B cell (primary cell): ENCODE measurements at regions not wholly inside any gene's neighbourhood (a gene's known extent, or its start where the extent isn't known, plus 50 kb on each side); places are given as distances from the start of the nearest gene placed in this dataset.
"Not testable (repeated sequence)": the region's sequence is repeated elsewhere in the genome, so short reads cannot be mapped to it uniquely, and the experiment has no call there.

ENCODE experiments used
- EZH2 ChIP-seq: IDR thresholded peaks from 2 replicates; pipeline ENCODE4 v1.6.1; 2012; ENCODE audit warnings: borderline replicate concordance, low read depth, mild to moderate bottlenecking, moderate library complexity, low read length; ENCODE audit not compliant: insufficient read depth, poor library complexity, severe bottlenecking
- TF ChIP-seq, protein P1 (sequence below): fragments of 200-600 bp; IDR thresholded peaks from one replicate; pipeline ENCODE4 v1.8.0; 2022; ENCODE audit warnings: antibody characterized with exemption, mild to moderate bottlenecking

GRCh38 chr6:113795371-113795770, 61.8 kb upstream of the MARCKS start:
- TF ChIP-seq, protein P1, sequence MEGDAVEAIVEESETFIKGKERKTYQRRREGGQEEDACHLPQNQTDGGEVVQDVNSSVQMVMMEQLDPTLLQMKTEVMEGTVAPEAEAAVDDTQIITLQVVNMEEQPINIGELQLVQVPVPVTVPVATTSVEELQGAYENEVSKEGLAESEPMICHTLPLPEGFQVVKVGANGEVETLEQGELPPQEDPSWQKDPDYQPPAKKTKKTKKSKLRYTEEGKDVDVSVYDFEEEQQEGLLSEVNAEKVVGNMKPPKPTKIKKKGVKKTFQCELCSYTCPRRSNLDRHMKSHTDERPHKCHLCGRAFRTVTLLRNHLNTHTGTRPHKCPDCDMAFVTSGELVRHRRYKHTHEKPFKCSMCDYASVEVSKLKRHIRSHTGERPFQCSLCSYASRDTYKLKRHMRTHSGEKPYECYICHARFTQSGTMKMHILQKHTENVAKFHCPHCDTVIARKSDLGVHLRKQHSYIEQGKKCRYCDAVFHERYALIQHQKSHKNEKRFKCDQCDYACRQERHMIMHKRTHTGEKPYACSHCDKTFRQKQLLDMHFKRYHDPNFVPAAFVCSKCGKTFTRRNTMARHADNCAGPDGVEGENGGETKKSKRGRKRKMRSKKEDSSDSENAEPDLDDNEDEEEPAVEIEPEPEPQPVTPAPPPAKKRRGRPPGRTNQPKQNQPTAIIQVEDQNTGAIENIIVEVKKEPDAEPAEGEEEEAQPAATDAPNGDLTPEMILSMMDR, result not testable (repeated sequence)
- TF ChIP-seq EZH2, result not testable (repeated sequence)
